ENCODE measurements at regions not wholly inside any gene's neighbourhood (a gene's known extent, or its start where the extent isn't known, plus 50 kb on each side); places are given as distances from the start of the nearest gene placed in this dataset.

GRCh38 chr6:78526432-78526831 lies 340.9 kb upstream of the IRAK1BP1 start:
- TF ChIP-seq EZH2phosphoT487 (IDR thresholded peaks at IDR 0.05; ENCODE audit: borderline replicate concordance) (no peak), CTCF (IDR thresholded peaks at IDR 0.05 in 2 of 3, conservative IDR thresholded peaks at IDR 0.05 in 1 of 3; ENCODE audit: borderline replicate concordance in 1 of 3, insufficient read depth in 1 of 3, low read depth in 2 of 3, low read length in 2 of 3) (no peak), RAD21 (IDR thresholded peaks at IDR 0.05; ENCODE audit: low read depth) (no peak), ZFX (IDR thresholded peaks at IDR 0.05) (no peak), SIN3A (IDR thresholded peaks at IDR 0.05; ENCODE audit: low read depth) (no peak), CEBPB (IDR thresholded peaks at IDR 0.05; ENCODE audit: low read depth) (no peak), JUND (IDR thresholded peaks at IDR 0.05) (no peak), POLR2A (IDR thresholded peaks at IDR 0.05; ENCODE audit: borderline replicate concordance, extremely low read depth, insufficient read depth, insufficient read length) (no peak), TCF7L2 (IDR thresholded peaks at IDR 0.05; ENCODE audit: borderline replicate concordance, extremely low read depth, insufficient read depth, insufficient read length) (no peak), POLR2AphosphoS5 (IDR thresholded peaks at IDR 0.05; ENCODE audit: low read depth, low read length) (no peak)
